Nephron progenitor cell (in vitro differentiated cells): ENCODE measurements at regions not wholly inside any gene's neighbourhood (a gene's known extent, or its start where the extent isn't known, plus 50 kb on each side); places are given as distances from the start of the nearest gene placed in this dataset.

Experiments used
- DNase-seq: peaks from one replicate; pipeline ENCODE4 v3.0.0; 2021
- H3K27ac Mint-ChIP-seq: 2 replicates; pipeline ENCODE4 v1.8.0; 2021; ENCODE audit warnings: mild to moderate bottlenecking, moderate library complexity, mixed read lengths
- H3K27me3 Mint-ChIP-seq: 2 replicates; pipeline ENCODE4 v1.8.0; 2021; ENCODE audit warnings: mild to moderate bottlenecking, low read depth, mixed read lengths; ENCODE audit not compliant: poor library complexity
- H3K36me3 Mint-ChIP-seq: 2 replicates; pipeline ENCODE4 v1.8.0; 2021; ENCODE audit warnings: low read depth, mixed read lengths
- H3K4me1 Mint-ChIP-seq: 2 replicates; pipeline ENCODE4 v1.8.0; 2021; ENCODE audit warnings: mixed read lengths
- H3K4me3 Mint-ChIP-seq: 2 replicates; pipeline ENCODE4 v1.8.0; 2021; ENCODE audit warnings: mild to moderate bottlenecking, moderate library complexity, mixed read lengths
- H3K9me3 Mint-ChIP-seq: 2 replicates; pipeline ENCODE4 v1.8.0; 2021; ENCODE audit warnings: mild to moderate bottlenecking, moderate library complexity, mixed read lengths
- TF ChIP-seq, protein P1 (sequence below): fragments of 200-600 bp; sonication (generic); IDR thresholded peaks from 2 replicates; pipeline ENCODE4 v1.5.0; 2021; ENCODE audit warnings: antibody characterized with exemption

- no peak overlapping the region for H3K4me3 Mint-ChIP-seq
- TF ChIP-seq, protein P1, sequence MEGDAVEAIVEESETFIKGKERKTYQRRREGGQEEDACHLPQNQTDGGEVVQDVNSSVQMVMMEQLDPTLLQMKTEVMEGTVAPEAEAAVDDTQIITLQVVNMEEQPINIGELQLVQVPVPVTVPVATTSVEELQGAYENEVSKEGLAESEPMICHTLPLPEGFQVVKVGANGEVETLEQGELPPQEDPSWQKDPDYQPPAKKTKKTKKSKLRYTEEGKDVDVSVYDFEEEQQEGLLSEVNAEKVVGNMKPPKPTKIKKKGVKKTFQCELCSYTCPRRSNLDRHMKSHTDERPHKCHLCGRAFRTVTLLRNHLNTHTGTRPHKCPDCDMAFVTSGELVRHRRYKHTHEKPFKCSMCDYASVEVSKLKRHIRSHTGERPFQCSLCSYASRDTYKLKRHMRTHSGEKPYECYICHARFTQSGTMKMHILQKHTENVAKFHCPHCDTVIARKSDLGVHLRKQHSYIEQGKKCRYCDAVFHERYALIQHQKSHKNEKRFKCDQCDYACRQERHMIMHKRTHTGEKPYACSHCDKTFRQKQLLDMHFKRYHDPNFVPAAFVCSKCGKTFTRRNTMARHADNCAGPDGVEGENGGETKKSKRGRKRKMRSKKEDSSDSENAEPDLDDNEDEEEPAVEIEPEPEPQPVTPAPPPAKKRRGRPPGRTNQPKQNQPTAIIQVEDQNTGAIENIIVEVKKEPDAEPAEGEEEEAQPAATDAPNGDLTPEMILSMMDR, result no peak
- H3K4me1 Mint-ChIP-seq, result no peaks in the 10 kb centered on the region
- no peak overlapping the region for H3K27ac Mint-ChIP-seq
- DNase-seq, result no peak
- peaks cover 6% of the 10 kb centered on the region for H3K27me3 Mint-ChIP-seq
- H3K36me3 Mint-ChIP-seq, result no peaks in the 10 kb centered on the region
- H3K9me3 Mint-ChIP-seq, result peaks cover 6% of the 10 kb centered on the region
These were observed 49.9 kb upstream of the TMEM106B start for GRCh38 chr7:12161146-12161545.
